HG03025 (cell line): ENCODE measurements at regions not wholly inside any gene's neighbourhood (a gene's known extent, or its start where the extent isn't known, plus 50 kb on each side); places are given as distances from the start of the nearest gene placed in this dataset.
A peak's percentile ranks its signal among the peaks of the same experiment; 100 is the strongest.

Experiments
- ATAC-seq: cut with Tn5 transposase; IDR thresholded peaks from one replicate; pipeline ENCODE4 v1.9.1; 2021; ENCODE audit warnings: mild to moderate bottlenecking, moderate library complexity; ENCODE audit not compliant: unreplicated experiment, low FRiP score

DNA sequence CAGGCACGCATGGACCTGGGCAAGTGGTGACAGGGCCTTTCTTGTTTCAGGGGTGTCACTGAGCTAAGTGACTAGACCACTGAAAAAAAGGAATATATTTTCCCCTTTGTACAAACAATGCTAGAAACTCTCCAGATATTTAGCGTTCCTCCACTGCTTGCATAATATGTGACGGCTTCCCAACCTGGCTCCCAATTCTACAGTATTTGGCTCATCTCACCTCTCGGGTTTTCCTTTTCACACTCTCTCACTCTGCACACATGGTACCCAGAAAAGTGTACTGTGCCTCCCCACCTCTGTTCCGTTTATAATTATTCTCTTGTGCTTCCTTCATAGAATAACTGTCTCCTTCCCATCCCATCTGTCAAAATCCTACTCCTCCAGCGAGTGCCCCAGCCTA lies 140.5 kb upstream of the KLHL25 start:
- no peak for ATAC-seq

DNA sequence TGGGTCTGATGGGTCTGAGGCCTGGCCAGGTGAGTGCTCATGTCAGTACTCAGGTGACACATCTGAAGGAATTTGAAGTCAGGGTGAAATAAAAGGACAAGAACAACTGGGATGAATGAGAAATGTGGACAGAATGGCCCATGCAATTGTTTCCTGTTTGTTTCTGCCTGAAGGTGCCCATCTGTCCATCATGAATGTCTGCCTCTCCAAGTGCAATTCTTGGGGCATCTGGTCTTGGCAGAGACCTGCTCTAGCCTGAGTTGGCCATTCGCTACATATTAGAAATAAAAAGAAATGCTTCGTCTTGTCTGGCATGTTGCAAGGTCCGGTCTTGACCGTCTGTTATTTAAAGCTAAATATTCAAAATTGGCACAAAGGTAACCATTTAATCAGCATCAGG lies 142.0 kb upstream of the AGBL1 start:
- ATAC-seq: no peak

DNA sequence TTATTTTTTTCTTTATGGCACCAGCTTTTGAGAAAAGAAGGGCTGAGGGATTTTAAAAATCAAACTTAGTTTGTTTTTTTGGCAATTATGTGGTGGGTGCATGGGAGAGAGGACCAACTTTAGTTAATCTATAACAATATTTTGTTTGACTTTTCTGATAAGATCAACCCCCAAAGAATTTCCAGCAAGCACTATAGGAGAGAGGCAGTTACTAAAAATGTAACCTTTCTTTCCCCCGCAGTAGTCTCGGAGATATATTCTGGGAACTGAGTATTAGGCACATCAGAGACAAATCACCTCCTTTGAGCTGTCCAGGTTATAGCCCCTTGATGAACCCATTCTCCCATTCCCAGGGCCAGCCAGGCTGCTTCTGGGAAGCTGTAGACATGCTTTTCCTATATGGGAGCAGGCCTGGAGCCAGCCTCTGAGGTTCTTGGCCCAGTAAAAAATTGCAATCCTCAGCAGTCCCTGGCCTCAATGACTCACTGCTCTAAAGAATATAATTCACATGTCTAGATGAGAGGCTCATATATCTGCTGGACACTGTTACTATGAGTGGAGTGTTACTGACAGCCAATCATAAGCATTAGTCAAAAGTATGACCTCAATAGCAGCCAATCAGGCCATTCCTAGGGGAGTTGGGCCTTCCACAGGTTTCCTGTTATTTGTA lies 138.3 kb upstream of the AGBL1 start:
- no peak for ATAC-seq

DNA sequence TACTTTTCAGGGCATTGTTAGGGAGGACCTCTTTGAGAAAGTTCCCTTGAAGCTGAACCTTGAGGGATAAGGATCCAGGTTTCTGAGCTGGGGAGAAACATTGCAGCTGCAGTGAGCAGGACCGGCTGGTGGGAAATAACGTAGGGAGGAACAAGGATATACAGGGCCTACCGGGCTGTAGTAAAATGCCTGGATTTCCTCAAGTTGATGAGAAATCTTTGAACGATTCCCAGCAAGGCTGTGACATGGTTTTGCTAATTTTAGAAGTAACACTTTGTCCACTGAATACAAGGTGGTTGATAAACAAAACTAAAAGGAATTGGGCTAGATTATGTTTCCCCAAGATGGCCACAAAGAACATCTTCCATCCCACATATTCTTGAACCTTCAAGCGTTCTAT lies 137.0 kb upstream of the AGBL1 start:
- no peak for ATAC-seq

DNA sequence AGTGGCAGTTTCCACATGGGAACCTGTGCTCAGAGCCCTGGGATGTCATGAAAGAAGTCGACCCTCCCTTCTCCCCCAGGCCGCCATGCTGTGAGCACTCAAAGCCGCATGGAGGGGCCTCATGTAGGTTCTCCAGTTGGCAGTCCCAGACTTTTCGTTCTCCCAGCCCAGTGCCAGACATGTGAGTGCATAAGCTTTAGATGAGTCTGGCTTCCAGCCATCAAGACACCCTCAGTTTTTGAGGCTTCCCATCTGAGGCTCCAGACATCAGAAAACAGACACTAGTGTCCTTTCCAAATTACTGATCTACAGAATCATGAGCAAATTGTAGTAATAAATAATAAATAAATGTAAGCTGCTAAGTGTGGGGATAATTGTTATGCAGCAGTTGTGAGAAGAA lies 136.5 kb upstream of the AGBL1 start:
- ATAC-seq: no peak

DNA sequence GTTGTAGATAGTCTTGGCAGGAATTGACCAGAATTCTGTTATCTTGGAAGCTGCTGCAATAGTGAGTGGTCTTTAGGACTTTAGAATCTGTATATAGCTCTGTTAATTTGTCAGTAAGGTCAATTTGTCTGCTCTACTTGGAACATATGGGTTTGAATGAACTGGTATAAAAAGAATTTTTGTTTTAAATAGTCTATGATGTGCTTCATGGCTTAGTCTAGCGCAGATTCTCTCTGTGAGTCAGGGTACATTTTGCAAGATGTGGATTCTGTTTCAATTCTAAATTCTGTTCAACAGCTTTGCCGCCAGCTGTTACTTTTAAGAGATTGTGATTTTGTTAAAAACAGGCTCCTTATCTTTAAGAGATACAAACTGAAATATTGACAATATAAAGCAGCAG lies 135.9 kb upstream of the AGBL1 start:
- no peak for ATAC-seq

DNA sequence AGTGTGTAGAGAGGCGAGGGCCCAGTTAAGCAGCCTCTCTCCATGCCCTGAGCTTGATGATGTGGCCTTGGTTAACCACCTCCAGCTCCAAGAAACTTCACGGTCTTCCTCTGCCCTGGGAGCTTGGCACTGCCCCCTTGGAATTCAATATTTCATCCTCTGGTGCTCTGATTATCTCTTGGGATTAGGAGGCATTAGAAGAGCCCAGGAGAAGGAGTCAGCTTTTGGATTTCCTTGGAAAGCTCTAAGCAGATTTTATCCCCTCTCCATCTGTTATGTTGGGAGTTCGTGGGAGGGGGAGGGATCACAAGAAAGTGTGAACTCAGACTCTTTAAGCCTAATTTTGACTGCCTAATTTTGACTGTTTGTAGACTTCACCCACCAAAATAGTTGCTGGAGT lies 132.7 kb upstream of the AGBL1 start:
- ATAC-seq: no peak

DNA sequence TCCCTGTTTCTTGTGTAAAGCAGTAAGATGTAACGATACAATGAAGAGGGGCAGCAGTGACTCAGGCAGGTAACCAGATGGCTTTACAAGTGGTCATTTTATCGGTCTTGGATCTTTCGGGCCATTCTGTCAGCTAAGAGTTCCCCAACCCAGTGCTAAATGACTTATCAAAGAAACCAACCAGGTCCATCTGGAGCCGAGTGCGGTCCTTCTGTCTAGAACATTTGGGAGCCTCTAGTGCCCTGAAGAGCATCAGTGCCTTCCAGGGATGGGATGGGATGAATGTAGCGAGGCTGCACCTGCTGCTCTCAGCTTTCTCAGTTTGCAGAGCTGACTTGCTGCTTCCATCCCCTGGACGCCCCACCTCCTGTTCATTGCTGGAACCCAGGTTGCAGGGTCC lies 131.7 kb upstream of the AGBL1 start:
- ATAC-seq: no peak

DNA sequence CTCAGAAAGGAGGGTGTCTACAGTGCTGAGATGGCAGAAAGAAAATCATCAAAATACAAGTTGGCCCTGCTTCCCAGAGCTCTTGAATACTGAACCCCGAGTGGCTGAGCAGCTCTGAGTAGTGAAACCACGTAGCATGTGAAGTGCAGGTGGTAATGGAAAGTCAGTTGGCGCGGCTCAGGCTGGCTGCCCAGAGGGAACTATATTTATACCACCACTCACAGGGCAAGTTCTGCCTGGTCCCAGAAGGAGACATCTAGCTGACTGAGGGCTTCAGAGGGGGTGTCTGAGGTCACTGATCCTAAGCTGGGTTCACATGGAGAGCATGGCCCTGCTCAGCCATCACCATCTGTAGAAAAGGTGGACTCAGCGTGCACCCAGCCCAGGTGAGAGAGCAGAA lies 129.6 kb upstream of the AGBL1 start:
- ATAC-seq: peak; percentile 83

DNA sequence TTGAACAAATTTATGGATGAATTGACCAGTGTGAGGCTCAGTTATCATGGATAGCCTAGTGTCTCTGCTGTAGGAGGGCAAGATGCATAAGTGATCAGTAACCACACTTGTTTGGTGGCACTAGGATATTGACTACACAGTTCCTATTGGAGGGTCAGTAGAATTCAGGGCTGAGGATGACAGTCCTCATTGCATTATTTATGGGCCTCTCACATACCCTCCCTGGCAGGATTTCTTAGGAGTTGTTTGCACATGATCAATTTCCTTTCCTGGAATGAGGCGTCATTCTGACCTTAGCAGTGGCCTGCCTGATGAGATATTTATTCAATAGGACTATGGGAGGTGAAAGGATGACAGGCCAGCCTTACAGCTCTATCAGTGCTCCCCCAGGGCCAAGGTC lies 125.1 kb upstream of the AGBL1 start:
- no peak for ATAC-seq

DNA sequence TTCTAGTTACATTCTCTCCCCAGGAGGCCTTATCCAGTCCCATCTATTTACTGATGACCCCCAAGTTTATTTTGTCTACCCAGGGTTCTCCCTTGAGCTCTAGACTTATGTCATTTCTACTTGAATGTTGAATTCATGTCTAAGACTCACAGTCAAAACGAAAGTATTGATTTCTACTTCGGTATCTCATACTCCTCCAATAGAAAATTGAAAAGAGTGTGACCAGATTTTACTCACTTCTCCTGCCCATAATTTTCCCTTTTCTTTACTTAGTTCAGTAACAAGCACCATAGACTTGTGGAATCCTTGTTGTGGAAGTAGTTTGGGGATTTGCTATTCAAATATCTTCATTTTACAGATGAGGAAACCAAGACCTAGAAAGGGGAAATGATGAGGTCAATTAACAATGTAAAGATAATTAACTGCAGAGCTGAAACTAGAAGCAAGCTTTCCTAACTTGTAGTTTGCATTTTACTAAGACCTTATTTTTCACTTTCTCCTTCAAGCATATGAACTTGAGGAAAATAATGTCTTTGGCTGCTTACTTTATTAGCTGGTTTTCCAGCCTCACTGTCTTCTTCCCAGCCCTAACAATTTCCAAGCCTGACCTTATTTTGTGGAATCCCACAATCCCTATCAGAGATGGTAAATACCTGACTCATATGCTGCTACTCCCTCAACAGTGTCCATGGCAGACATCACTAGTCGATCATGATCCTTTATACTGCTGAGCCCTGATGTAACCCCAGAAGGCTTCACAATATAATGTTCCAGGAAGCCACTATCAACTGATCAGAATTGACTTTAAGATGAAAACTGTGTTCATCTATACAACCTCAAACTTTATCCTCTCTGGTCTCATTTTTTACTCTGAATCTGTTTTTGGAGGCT lies 123.9 kb upstream of the AGBL1 start:
- peak; percentile 78 for ATAC-seq

DNA sequence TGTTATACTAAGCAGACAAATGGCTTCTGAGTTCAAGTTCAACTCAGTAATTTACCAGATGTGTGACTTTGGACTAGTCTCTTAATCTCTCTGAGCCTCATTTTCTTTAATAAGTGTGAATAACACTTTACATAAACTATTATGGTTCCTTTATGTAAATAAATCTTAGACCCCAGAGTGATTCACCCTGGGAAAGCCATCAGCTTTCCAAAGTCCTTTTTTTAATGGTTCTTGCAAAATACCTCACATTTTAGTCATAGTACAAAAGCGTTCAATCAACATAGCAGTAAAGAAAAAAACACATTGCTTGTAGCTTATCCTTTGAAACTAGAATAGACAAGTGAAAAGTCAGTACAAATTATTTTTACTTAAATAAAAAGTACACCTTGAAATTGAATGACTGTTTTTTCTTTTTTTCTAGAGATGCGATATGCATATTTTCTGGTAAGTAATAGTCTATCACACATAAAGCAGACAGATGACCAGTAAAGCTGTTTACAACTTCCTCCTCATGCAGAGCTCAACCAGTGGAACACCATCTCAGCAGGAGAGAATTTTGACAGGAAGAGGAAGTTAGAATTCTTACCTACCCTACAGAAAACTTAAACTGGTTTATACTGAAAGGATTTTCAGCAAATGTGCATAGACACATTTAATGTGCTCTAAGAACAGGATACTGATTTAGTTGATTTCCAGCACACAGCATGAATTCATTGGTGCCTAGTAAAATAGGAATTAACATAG lies 123.0 kb upstream of the AGBL1 start:
- ATAC-seq: no peak

DNA sequence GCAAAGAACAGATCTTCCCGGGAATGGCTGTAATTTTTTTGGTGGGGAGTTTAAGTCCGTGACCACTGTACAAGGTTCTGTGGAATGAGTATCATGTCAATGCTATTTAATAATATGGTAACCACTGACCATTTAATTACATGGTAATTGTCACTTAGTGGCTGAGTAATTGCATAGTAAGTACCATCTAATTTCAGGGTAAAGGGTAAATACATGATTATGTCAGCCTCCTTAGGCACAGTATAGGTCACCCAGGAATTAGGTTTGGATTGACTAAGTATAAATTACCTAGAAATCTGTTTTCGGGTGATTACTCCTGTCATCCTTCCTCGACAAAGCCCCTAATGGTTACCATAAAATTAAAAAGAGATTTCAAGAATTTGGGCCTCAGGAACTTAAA lies 120.1 kb upstream of the AGBL1 start:
- ATAC-seq: no peak

DNA sequence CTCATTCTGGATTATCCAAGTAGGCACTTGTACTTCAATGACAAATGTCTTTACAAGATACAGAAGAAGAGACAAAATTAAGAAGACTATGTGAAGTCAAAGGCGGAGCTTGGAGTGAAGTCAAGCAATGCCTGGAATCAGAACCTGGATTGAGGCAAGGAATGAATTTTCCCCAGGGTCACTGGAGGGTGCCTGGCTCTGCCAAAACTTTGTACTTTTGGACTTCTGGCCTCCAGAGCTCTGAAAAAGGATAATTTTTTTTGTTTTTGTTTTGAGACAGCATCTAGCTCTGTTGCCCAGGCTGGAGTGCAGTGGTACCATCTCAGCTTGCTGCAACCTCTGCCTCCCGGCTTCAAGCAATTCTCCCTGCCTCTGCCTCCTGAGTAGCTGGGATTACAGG lies 119.3 kb upstream of the AGBL1 start:
- ATAC-seq: no peak

DNA sequence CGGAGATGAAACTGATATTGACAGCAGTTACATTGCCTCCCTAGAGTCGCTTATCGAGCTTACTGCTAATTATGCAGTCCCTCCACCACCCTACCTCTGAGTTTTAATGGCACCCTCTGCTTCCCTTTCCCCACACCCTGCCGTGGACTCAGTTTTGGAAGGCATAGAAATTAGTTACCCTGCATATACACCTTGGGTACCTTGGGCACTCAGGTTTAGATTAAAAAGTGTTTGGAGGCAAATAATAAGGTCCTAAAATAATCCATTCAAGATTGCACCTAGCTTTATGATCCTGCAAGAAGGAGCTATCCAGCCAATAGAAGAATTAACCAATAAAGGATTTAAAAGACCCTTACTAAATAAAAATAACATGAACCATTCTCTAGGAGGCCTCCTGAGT lies 117.8 kb upstream of the AGBL1 start:
- ATAC-seq: no peak

DNA sequence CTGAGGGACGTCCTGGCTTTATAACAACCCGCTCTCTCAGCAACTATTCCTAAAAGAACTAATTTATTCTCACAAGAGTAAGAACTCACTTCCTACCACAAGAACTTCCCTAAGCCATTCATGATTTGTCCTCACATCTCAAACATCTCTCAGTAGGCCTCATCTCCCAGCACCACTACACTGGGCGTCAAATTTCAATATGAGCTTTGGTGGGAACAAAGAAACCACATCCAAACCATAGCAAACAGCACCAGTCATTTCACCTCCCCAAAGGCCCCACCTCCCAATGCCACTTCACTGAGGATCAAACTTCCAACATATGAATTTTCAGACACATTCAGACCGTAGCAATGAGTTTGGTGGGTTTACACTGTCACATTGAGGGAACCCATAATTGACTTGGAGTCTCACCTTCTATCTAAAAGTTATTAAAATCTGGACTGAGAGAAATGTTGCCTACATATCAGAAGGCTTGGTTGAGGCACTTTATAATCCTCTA lies 116.4 kb upstream of the AGBL1 start:
- no peak for ATAC-seq

DNA sequence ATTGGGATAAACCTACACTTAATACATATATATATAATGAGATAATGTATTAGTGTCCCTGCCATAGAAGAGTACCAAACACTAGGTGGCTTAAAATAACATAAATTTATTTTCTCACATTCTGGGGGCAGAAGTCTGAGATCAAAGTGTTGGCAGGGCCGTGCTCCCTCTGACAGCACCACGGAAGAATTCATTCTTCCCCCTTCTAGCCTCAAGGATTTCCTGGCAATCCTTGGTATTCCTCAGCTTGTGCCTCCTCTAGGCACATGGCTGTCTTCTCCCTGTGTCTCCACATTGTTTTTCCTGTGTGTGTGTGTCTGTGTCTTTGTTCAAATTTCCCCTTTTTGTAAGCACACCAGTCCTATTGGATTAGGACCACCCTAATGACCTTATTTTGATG lies 115.2 kb upstream of the AGBL1 start:
- no peak for ATAC-seq

DNA sequence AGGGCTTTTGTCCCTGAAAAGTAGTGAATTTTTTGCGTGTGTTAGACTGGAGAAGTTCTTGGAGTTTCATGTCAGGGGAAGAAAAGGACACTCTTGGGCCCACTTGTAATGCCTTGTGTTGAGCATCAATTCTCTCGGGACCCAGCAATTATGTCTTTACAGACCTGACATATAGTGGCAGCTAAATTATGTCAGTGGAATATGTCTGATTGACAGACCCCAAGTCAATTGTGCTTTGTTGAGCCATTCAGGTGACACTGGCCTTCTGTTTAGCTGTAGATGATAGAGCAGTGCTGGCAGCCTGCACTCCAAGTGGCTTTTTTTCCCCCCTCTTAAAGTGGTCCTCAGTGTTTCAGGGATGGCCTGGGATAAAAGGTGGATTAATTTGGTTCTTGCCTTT lies 112.1 kb upstream of the AGBL1 start:
- ATAC-seq: no peak

DNA sequence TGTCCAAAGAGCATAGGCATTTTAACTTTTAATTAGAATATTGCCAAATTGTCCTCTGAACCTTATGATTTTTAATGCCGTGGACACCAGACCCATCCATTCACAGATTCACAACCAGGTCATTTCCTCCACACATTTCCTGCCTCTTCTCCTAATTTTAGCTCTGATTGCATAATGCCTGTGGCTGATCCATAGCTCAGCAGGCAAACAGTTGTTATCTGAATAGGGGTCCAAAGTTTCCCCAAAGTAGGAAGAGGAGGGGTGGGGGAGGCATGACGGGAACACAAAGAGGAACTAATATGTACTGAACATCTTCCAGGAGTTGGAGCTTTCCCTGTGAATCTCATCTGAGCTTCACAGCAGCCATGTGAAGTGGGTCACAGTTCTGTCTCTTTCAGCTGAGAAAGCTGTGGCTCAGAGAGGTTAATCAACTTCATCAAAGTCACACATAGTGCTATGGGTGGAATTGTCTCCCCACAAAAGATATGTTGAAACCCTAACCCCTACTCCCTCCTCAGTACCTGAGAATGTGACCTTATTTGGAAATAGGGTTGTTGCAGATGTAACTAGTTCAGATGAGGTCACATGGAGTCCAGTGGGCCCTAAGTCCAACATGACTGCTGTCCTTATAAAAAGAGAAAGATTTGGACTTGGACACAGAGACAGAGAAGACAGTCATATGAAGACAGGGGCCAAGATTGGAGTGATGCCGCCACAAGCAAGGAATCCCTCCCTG lies 106.7 kb upstream of the AGBL1 start:
- no peak for ATAC-seq

DNA sequence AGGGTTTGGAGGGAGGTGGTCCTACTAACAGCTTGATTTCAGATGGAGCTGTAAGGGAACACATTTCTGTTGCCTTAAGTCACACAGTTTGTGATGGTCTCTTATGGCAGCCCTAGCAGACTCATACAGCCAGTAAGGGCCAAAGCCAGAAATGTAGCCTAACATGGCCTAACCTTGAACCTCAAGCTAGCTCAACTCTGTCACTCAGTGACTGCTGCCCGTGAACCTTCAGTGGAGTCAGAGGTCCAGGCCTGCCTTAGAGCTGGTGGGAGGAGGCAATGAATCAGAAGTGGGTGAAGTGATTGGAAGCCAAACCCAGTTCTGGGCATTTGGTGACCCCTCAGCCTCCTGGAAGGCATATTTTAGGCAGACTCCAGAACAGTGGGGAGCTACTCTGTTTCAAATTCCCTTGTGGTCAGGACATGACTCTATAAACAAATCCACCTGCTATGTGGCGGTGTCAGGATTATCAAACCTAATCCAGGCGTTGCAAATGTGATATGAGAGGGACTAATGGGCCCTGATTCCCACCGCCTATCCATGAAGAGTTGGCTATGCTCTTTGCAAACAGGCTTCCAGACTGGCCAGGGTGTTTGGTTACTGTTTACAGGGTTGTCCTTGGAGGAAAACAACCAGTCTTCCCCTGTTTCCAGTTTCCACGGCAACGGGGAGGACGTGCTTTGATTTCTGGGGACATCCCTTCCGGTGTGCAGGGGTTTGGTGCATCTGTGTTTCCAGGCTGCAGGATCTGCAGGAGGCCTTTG lies 105.9 kb upstream of the AGBL1 start:
- ATAC-seq: no peak
